ENCODE measurements at regions not wholly inside any gene's neighbourhood (a gene's known extent, or its start where the extent isn't known, plus 50 kb on each side); places are given as distances from the start of the nearest gene placed in this dataset.

DNA sequence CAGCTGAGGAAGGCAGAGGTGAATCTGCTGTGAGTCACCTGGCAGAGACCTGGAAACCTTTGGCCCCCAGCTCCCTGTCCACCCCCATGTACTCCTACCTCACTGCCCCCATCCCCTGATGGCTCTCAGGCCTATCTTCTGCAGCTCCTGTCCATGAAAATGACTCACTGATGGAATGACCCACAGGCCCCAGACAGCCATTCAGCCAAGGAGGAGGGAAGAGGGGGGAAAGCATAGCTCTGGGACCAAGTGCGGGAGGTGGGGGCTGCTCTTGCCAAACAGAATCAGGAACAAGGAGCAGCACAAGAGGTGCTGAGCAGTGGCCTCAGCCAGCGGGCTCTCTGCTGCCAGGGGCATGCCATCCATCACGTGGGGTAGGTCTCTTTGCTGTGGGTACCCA lies 111.4 kb upstream of the C1QTNF9B start:
- no peak for DNase-seq (ENCODE audit: low spot score)

DNA sequence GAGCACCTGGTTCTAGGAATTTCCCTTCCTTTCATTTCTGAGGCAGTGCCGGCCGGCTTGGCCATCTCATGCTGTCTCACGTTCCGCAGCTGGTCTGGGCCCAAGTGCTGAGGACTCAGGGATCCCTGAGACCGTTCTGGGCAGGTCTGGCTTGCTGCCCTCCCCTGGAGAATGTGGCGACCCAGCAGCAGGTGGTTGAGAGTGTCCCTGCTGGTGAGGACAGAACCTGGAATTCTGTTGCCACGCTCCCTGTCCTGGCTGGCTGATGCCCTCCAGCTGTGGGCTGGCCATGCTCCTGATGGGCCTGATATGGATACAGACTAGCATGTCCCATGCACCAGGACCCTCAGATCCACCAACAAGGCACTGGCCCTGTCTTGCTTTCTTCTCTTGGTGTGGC lies 114.0 kb upstream of the C1QTNF9B start:
- no peak for DNase-seq (ENCODE audit: low spot score)

DNA sequence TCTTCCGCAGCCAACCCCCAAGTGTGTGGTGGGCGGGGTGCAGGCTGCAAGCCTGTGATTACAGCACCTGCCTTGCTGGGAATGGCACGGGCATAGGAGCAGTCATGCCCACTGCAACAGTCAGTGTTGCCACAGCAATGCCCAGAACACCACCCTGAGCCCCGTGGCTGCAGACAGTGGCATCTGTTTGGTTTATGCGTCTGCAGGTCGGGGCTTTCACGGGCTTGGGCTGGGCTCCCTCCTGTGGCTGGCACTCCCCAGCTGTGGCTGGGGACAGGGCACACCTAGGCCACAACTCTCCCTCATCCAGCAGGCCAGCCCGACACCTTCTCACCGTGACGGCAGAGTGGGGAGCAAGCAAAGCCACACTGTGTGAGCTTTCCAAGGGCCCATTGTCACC lies 115.3 kb upstream of the C1QTNF9B start:
- no peak for DNase-seq (ENCODE audit: low spot score)

DNA sequence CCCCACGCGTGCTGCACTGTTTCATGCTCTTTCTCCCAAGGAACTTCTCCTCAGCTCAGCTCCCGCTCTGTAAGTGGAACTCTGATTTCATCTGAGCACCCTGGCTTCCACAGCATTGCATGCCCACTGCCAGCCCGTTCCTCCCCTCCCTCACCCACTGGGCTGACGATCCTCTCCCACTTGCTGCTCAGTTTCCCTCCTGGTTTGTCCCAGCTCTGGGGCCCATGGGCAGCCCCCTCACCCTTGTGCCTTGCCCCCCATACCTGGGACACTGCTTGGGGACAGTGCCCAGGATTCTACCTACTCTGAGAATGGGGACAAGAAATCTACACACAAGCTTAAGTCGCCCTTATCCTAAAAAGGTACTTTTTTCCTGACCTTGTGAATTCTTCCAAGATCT lies 115.9 kb upstream of the C1QTNF9B start:
- no peak for DNase-seq (ENCODE audit: low spot score)

DNA sequence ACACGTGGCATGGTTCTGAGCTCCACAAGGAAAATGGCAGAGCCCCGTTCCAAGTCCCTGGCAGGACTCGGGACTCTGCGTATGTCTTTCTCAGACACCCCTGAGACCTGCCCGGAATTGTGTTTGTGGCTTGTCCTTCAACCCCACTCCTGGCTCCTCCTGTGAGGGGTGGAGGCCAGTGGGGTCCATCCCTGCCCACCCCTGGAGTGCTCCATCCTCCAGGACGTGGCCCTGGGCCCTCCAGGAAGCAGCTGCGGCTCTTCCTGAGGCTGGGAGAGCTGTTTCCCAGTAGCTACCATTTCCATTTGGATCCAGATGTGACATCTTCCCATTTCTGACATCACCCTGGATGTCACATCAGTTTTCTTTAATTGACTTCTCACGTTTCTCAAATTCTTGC lies 118.7 kb upstream of the C1QTNF9B start:
- DNase-seq (ENCODE audit: low spot score), result no peak

DNA sequence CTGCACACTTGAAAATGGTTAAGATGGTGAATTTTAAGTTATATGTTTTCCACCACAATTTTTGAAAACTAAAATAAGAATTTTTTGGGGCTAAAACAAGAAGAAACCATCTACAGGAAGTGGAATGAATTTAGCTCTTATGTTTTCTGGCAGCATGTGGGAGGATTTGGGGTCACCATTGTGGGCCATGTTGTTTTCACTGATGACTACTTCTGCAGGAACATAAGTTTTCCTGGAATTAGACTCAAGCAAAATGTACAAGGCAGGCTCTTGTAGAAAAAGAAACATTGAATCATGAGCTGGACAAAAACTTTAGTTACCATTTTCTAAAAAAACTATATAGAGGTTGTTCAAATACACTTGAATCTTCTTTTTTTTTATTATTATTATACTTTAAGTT lies 125.3 kb upstream of the C1QTNF9B start:
- no peak for DNase-seq (ENCODE audit: low spot score)

DNA sequence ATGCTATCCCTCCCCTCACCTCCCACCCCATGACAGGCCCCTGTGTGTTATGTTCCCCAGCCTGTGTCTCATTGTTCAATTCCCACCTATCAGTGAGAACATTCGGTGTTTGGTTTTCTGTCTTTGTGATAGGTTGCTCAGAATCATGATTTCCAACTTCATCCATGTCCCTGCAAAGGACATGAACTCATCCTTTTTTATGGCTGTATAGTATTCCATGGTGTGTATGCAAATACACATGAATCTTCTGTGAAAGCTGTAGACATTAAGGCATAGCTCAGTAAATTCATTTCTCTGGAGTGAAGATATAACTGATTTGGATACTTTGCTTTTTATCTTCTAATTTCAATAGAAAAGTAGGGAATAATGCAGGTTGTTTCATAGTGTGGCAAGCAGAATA lies 125.8 kb upstream of the C1QTNF9B start:
- no peak for DNase-seq (ENCODE audit: low spot score)

DNA sequence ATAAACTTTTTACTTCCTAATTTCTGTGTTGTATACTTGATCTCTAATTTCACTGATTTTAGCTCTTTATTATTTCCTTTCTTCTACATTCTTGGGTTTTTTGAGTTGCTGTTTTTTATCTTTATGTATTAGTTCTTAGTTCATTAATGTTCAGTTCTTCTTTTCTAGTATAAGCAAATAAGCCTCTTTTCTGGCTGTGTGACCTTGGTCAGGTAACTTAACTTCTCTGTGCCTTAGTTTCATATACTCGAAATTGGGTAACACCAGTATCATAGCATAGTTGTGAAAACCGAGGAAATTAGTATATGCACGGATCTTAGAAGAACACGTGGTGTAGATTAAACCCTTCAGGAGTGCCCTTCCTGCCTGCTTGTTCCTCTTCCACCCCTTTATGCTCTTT lies 130.2 kb upstream of the C1QTNF9B start:
- no peak for DNase-seq (ENCODE audit: low spot score)

DNA sequence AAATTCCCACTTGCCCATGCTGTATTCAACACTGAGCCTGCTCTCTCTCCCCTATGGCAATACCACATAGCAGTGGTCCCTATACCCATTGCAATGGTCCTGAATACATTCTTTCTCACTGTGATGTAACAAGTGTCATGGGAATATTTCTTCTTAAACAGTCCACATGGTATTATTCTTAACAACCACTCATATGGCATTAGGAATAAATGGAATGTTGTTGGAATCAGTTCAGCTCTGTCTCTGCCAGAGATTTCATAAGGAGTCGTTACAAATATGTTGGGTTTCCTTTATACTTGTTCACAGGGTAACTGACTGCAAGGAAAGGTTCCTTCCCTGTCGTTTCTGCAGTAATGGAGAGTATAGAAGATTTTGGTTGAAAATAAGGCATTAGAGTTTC lies 128.3 kb upstream of the SPATA13 start:
- DNase-seq (ENCODE audit: low spot score), result no peak

DNA sequence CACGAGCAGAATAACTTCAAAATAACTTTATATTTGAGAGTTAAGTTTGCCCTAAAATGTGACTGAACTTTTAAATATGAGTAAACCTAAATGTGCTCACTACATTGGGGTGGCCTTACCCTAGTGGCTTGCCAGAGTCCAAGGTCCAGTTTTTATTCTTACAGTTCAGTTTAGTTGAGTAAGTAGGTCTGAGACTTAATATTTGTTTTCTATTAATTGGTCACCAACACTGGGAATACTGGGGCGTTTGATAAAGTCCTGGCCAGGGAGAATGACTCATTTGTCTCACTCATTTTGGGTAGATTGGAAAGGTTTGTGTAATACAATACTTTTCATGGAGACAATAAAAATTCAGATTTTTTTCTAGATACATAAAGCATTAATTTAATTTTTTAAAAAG lies 127.8 kb upstream of the SPATA13 start:
- DNase-seq (ENCODE audit: low spot score), result no peak

DNA sequence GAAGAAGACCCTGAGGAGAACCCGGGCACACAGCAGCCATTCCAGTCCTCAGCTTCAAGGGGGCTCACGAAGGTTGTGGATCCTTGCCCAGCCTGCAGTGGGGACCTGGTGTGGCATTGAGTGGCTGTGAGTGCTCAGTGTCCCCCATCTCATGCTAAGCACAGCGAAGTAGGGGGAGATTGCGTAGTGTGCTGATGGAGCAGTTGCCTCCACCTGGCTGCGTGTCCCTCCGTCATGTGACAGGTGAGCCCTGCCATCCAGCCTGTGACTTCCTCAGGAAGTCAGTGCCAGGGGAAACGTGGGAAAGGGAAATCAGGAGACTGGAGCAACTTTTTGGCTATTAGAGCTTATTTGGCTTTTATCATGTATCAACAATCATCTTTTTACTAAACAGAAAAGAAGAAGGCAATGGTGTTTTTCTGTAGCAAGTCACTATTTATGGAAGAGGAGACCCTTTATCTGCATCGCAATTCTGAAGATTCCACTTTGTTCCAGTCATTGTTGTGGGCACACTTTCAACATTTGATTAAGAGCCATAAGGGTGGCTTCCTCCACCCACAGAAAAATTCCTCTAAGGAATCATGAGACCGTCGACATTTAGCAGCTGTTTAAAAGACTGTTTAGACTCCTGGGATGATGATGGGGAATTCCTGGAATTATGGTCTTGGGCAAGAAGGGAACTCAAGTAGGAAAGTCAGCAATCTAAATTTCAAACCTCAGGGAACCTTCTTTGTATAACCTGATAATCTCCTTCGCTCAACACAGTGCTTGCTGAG lies 126.8 kb upstream of the SPATA13 start:
- no peak for DNase-seq (ENCODE audit: low spot score)

DNA sequence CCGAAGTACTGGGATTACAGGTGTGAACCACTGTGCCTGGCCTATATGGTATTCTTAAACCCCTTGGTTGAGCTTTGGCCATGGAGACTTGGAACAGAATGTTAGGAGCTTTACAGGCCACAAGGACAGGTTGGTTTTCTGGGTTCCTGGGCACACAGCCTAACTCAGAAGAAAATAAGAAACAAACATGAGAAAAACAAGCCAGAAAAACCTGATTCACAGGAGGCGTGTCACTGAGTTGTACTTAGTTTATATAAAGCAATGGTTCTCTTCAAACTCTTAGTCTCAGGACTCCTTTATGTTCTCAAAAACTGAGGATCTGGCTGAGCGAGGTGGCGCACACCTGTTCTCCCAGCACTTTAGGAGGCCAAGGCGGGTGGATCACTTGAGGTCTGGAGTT lies 125.1 kb upstream of the SPATA13 start:
- no peak for DNase-seq (ENCODE audit: low spot score)

DNA sequence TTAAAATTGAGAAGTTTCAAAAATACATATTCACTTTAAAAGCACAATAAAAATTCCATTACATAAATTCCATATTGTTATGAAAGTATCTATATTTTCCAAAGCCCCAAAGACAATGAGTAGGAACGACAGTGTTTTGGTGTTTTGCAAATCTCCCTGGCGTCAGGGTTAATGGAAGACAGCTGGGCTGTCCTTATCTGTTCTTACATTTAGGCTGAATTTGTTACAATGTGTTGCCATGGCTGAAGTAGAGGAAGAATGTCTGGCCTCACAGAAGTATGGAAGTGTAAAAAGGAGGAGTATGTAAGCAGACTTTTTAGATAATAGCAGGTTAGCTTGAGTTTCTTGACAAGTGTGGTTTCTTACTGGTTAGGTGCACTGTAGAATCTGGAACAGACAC lies 124.4 kb upstream of the SPATA13 start:
- DNase-seq (ENCODE audit: low spot score), result no peak

DNA sequence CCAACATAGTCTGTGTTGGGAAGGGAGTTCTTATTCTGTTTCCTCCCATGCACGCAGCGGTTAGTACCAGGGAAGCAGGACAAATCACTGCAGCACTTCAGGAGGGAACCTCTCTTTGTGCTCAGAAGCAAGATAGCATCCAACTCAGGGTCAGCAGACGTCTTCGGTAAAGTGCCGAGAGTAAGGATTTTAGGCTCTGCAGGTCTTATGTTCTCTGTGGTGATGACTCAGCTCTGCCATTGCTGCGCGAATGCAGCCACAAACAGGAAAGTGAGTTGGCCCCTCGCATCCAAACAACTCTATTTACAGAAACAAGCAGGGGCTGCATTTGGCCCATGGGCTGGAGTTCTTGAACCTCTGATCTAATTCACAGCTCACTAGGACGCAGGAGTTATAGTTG lies 122.1 kb upstream of the SPATA13 start:
- DNase-seq (ENCODE audit: low spot score), result no peak

DNA sequence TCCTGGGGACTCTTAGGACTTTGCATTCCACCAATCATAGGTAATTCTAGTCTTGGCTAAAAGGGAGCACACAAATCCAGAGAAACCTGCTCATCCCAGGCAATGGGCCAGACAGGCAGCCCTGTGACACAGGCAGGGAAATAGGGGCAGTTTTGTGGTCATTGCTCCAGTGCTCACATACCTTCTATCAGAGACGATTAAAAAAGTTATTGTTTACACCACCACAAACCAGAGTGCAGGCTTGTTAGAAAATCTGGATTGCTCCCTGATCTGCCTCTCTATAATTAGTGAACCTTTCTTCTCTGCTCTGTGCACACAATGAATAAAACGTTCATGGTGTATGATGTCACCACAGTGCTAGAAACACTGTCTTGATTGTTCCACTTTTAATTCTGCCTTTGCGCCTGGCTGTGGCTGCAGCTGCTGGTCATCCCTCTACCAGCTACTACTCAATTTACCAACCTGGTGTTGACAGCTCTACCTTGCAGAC lies 121.6 kb upstream of the SPATA13 start:
- no peak for DNase-seq (ENCODE audit: low spot score)

DNA sequence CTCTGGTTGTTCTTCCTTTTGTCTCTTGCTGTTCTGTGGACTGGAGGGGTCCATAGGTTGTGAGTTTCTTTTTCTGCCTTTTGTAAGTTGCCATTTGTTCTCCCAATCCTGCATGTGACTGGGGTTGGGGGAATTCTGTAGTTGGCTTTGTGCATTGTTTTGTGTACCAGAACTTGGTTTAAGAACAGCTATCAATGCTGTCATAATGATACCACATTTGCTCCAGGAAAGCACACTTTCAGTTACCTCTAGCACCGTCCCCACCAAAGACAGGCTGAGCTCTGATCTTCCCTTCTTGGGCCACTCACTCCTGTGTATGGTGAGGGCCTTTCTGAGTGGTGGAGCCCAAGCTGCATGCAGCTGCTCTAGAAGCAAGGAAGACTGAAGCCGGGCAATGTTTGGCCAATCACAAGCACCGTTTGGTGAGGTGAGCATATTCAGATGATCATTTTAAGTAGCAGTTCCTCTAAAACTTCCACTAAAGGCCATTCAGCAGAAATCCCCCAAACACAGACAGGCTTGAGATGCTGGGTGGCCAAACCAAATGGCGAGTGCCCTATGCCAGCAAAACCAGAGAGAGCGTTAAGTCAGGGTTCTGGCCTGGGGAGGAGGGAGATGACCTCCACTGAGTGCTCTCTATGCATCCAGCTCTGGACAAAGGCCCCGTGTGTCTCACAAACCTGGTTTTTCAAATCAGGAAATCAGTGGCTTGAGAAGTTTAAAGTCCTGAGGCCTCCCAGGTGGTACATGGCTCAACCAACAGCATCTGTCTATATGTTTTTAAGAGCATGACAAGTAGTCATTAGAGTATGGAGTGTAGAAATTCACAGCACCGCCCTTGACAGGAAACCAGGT lies 120.7 kb upstream of the SPATA13 start:
- no peak for DNase-seq (ENCODE audit: low spot score)

DNA sequence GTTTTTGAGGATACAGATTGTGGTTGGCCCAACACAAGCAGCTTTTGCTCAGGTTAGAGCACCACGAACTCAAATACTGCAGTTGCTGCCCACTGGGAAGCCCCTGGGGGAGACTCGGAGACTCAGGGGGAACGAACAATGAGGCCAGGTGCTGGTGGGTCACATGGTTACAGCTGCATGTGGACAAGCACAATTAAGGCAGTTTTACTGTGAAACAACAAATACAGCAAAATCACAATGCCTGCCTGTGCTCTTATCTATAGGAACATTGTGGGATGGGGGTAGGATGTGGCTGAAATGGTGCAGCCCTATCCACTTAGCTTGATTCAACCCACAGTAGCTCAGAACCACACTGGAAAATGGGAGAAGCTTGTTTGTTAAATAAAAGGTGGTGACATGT lies 119.7 kb upstream of the SPATA13 start:
- no peak for DNase-seq (ENCODE audit: low spot score)

DNA sequence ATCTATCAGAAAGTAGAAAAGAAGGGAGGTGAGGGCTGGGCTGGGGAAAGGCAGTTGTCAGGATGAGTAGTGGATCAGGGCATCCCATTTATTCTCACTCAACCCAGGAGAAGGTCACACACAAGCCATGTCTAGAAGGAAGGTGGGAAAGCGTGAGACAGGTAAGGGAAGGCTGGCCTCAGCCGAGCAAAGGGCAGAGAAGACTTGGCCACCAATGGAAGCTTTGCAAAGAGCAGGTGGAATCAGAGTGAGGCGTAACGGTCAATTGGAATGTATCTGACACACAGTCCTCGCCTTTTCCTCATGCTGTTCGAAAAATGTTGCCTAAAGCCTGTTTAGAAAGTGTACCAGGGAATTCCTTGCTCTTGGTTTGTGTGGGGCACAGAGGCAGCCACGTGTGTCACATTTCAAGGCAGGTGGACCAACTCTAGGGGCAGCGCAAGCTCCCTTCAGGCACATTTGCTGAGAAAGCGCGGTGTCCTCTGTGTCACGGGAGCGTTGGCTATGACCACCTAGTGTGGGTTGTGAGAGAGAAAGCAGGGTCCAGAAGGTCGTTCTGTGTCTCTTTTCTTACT lies 118.8 kb upstream of the SPATA13 start:
- DNase-seq (ENCODE audit: low spot score), result no peak

DNA sequence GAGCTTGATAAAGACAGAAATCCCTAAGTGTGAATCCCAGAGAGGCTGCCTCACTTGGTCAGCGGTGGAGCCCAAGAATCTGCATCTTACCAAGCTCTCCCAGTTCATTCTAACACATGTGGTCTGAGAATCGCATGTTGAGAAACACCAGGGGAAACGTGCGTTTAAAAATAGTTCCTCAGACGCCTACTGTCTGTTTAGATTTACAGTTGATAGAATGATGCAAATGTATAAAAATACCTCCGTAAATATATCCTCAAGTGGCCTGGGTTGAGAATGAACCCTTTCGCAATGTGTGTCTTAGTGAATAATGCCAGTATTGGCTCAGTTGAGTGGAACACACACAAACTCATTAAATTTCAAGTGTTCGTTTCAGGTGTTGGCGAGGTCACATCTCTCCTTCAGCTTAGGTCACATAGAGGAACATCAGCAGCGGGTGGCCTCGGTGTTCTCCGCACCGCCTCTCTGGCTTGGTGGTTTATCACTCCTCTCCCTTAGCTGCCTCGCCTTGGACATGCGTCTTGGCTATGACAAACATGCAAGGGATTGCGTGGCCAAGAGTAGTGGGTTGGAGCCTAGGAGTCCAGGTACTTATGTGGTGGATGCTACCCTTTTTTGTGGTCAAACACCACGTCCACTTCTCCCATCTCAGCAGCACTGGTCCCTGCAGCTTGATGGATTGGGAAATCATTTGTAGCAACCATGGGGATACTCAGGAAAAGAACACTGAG lies 117.6 kb upstream of the SPATA13 start:
- DNase-seq (ENCODE audit: low spot score), result no peak

DNA sequence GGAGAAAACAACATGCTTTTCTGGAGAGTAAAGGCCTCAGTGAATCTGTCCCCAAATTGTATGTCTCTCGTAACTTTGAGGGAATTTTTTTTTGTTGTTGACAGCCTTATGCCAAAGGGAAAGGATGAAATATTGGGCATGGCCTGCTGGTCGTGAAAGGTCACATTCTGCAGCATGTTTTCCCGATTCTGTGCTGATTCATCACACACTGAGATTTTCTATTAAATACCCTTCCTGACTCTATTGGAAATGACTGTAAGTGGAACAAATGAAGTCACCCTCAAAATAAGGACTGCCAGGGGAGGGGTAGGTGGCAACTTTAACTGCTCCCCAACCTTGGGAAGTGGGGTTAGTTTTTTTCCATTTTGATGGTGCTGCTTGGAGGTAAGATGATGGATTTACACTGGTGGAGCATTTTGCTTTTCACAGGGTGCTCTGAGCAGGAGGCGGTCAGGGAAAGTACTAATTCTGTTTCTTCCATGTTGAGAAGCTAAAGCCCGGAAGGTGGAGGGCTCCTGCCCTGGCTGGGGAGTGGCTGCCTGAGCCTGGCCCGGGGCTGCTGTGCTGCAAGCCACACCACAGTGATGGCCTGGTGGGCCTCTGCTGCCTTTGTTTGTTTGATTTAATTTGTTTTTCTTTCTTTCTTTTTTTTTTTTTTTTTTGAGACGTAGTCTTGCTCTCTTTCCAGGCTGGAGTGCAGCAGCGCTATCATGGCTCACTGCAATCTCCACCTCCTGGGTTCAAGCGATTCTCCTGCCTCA lies 116.8 kb upstream of the SPATA13 start:
- DNase-seq (ENCODE audit: low spot score), result no peak

DNA sequence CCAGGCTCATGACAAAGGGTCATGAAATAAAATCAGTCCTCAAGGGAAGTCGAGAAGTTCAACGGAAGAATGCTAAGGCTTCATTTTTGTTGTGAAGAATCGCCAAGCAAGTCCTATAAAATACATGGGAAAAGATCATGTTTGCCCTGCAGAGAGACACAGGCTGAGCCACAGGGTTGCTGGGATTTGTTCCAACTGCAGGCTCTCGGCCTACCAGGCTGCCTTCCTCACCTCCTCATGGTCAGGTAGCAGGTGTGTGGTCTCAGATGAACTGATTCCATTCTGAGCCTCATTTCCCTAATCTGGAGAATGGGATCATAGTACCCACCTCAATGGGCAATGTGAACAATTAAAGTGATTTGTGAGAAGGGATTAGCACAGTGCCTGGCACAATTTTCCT lies 114.9 kb upstream of the SPATA13 start:
- no peak for DNase-seq (ENCODE audit: low spot score)

All from SK-N-DZ (cell line).